ENCODE measurements at regions not wholly inside any gene's neighbourhood (a gene's known extent, or its start where the extent isn't known, plus 50 kb on each side); places are given as distances from the start of the nearest gene placed in this dataset.

- no peak for TF ChIP-seq EP300 (IDR thresholded peaks at IDR 0.05)
- no peak for TF ChIP-seq CTCF (IDR thresholded peaks at IDR 0.05)
- no peak for TF ChIP-seq POLR2A (IDR thresholded peaks at IDR 0.05)
Measured at GRCh38 chr4:127006446-127006877, 626.3 kb upstream of the INTU start.
